IPS-18a (cell line): ENCODE measurements at regions not wholly inside any gene's neighbourhood (a gene's known extent, or its start where the extent isn't known, plus 50 kb on each side); places are given as distances from the start of the nearest gene placed in this dataset.

Experiments
- H3K27ac ChIP-seq: one replicate; pipeline ENCODE4 v1.5.1; 2013; ENCODE audit warnings: low read length
- H3K27me3 ChIP-seq: one replicate; pipeline ENCODE4 v1.6.1; 2013; ENCODE audit warnings: mild to moderate bottlenecking, low read length; ENCODE audit not compliant: control insufficient read depth, insufficient read depth
- H3K36me3 ChIP-seq: one replicate; pipeline ENCODE4 v1.6.1; 2013; ENCODE audit warnings: low read depth, low read length; ENCODE audit not compliant: control insufficient read depth
- H3K4me1 ChIP-seq: one replicate; pipeline ENCODE4 v1.6.1; 2013; ENCODE audit warnings: low read depth, low read length; ENCODE audit not compliant: control insufficient read depth
- H3K4me3 ChIP-seq: one replicate; pipeline ENCODE4 v1.5.1; 2013; ENCODE audit warnings: low read length
- H3K9ac ChIP-seq: one replicate; pipeline ENCODE4 v1.6.1; 2013; ENCODE audit warnings: mild to moderate bottlenecking, low read length, moderate library complexity
- H3K9me3 ChIP-seq: one replicate; pipeline ENCODE4 v1.6.1; 2013; ENCODE audit warnings: low read depth, low read length; ENCODE audit not compliant: control insufficient read depth

GRCh38 chr9:30688801-30689200, 1695.6 kb upstream of the ACO1 start:
- H3K4me1 ChIP-seq: no peaks in the 10 kb centered on the region

DNA sequence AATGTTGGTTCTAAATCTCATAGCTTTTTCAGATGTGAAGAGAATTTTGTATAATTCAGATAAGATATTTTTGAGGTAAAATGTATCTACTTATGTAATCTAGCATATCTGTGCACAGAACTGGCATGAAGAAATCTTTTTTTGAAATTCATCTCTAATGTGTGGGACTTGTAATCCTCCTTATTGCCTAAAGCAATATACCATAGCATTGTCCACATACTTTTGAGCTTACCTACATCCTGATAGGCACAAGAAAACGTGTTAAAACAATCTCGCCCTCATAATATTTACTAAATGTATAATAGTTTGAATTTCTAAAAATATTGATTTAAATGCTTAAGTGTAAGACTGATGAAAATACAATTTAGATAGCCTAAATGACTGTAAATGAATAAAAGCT, 1686.5 kb upstream of the ACO1 start:
- no peak overlapping the region for H3K27ac ChIP-seq
- no peaks in the 10 kb centered on the region for H3K27me3 ChIP-seq
- no peaks in the 10 kb centered on the region for H3K4me1 ChIP-seq

More at GRCh38 chr9:30688801-30689200, 1695.6 kb upstream of the ACO1 start:
- H3K9me3 ChIP-seq: peaks cover 5% of the 10 kb centered on the region
- H3K27ac ChIP-seq: no peak overlapping the region
- H3K9ac ChIP-seq: no peak overlapping the region
- H3K4me3 ChIP-seq: no peak overlapping the region
- no peaks in the 10 kb centered on the region for H3K27me3 ChIP-seq
- H3K36me3 ChIP-seq: no peaks in the 10 kb centered on the region

DNA sequence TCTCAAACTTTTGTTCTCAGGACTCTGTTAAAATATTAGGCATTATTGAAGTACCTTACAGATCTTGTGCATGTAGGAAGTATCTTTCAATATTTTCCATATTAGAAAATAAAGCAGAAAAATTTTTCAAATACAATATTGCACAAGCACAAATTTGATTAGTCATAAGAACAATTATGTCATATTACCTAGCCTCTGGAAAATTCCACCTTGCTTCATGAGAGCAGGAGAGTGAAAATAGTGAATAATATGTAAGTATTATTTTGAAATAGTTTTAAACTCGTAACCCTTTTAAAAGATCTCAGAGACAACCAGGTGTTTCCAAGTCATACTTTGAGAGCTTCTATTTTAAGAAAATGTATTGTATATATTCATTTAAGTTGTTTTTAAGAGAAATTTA, 1672.9 kb upstream of the ACO1 start:
- no peaks in the 10 kb centered on the region for H3K27me3 ChIP-seq

More for the DNA sequence above, 1686.5 kb upstream of the ACO1 start:
- H3K4me3 ChIP-seq: no peak overlapping the region
- no peaks in the 10 kb centered on the region for H3K36me3 ChIP-seq
- H3K9ac ChIP-seq: no peak overlapping the region
- no peaks in the 10 kb centered on the region for H3K9me3 ChIP-seq

DNA sequence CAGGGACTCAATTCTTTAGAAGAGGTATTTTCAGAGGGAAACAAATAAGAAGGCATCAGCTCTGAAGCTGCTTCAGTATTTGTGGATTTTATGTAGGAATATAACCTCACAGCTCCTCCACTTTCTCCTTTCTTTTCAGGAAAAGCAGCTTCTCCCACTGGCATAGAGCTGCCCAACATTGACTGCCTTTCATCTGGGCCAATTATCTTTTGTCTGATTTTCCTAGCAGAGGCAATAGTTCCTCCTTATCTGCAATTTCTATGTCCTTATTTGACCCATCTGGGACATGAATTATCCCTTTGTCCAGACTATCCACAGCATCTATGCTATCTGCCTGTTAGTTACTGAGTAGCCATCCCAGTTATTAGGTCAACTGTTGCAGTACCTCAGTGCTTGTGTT, 1671.2 kb upstream of the ACO1 start:
- Histone ChIP-seq H3K27ac (no peak overlapping the region), H3K9me3 (no peaks in the 10 kb centered on the region), H3K4me1 (no peaks in the 10 kb centered on the region), H3K4me3 (no peak overlapping the region), H3K36me3 (no peaks in the 10 kb centered on the region), H3K9ac (no peak overlapping the region), H3K27me3 (no peaks in the 10 kb centered on the region)

More for the DNA sequence above, 1672.9 kb upstream of the ACO1 start:
- no peaks in the 10 kb centered on the region for H3K9me3 ChIP-seq
- H3K4me1 ChIP-seq: no peaks in the 10 kb centered on the region
- H3K36me3 ChIP-seq: no peaks in the 10 kb centered on the region
- no peak overlapping the region for H3K4me3 ChIP-seq
- no peak overlapping the region for H3K27ac ChIP-seq
- no peak overlapping the region for H3K9ac ChIP-seq

DNA sequence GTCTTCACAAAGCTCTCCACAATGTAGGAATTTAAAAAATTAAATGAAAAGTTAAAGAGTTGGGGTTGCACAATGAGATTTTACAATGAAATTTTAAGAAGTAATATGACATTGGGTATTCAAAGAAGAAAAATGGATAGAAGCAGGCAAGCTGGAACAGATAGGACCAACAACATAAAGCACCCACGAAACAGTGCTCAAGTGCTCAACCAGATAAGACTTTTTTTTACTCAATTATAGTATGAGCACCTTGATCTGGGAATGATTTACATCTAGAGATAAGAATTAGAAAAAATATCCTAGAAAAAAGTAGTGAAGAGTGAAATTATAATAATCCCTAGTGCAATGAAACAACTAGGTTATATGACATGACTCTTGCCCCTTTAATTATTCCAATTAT, 1670.1 kb upstream of the ACO1 start:
- H3K4me1 ChIP-seq: no peaks in the 10 kb centered on the region
- H3K36me3 ChIP-seq: no peaks in the 10 kb centered on the region
- no peaks in the 10 kb centered on the region for H3K9me3 ChIP-seq
- H3K27ac ChIP-seq: no peak overlapping the region
- H3K9ac ChIP-seq: no peak overlapping the region
- no peak overlapping the region for H3K4me3 ChIP-seq
- no peaks in the 10 kb centered on the region for H3K27me3 ChIP-seq

DNA sequence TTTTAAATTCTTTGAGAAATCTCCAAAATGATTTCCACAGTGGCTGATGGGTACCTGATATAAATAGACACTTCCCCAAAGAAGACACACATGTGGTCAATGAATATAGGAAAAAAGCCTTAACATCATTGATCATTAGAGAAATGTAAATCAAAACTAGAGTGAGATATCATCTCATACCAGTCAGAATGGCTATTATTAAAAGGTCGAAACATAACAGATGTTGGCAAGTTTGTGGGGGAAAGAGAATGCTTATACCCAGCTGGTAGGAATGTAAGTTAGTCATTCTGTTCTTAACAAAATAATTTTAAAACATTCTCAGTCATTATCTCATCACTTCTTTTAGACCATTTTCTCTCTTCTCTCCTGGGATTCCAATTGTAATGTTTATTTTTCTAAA, 1666.0 kb upstream of the ACO1 start:
- Histone ChIP-seq H3K9ac (no peak overlapping the region), H3K4me3 (no peak overlapping the region), H3K27me3 (no peaks in the 10 kb centered on the region), H3K4me1 (no peaks in the 10 kb centered on the region), H3K36me3 (no peaks in the 10 kb centered on the region), H3K9me3 (no peaks in the 10 kb centered on the region), H3K27ac (no peak overlapping the region)

- no peaks in the 10 kb centered on the region for H3K27me3 ChIP-seq
- no peak overlapping the region for H3K27ac ChIP-seq
- H3K4me3 ChIP-seq: no peak overlapping the region
- no peak overlapping the region for H3K9ac ChIP-seq
- no peaks in the 10 kb centered on the region for H3K9me3 ChIP-seq
- H3K4me1 ChIP-seq: no peaks in the 10 kb centered on the region
- H3K36me3 ChIP-seq: no peaks in the 10 kb centered on the region
Observed at GRCh38 chr9:30722065-30722464, 1662.4 kb upstream of the ACO1 start.

DNA sequence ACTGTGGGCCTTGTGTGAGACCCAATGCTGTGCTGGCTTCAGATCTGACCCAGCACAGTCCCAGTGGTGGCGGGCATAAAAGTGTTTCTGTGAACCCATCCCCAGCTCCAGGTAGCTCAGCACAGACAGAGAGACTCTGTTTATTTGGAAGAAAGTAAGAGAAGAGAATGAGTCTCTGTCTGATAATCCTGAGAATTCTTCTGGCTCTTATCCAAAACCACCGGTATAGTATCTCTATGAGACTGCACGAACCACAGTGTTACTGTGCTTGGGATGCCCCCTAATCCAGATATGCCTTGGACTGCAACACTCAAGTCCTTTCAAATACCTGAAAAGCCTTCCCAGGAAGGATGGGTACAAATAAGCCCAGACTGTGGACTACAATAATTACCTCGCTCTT, 1660.8 kb upstream of the ACO1 start:
- no peaks in the 10 kb centered on the region for H3K9me3 ChIP-seq
- H3K4me1 ChIP-seq: no peaks in the 10 kb centered on the region
- H3K4me3 ChIP-seq: no peak overlapping the region
- no peaks in the 10 kb centered on the region for H3K27me3 ChIP-seq
- H3K36me3 ChIP-seq: no peaks in the 10 kb centered on the region
- no peak overlapping the region for H3K9ac ChIP-seq
- no peak overlapping the region for H3K27ac ChIP-seq

DNA sequence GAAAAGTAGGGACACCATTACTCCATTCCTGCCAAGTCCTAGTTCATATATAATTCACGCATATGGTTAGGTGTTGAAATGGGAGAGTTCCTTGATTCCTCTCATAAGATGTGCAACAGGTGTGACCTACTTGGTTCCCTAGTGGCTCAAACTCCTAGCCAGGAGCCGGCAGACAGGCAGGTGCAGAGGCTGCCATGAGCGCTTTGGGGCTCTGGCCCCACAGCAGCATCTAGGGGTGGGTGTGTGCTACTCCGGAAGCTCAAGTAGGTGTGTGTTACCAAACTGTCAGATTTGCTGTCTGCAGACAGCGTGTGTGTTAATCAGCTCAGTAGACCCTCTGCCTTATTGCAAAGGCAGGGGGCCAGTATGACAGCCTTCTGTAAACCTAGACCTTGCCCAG, 1652.4 kb upstream of the ACO1 start:
- Histone ChIP-seq H3K4me3 (no peak overlapping the region), H3K4me1 (no peaks in the 10 kb centered on the region), H3K36me3 (no peaks in the 10 kb centered on the region), H3K9ac (no peak overlapping the region), H3K27me3 (no peaks in the 10 kb centered on the region), H3K9me3 (no peaks in the 10 kb centered on the region), H3K27ac (no peak overlapping the region)

DNA sequence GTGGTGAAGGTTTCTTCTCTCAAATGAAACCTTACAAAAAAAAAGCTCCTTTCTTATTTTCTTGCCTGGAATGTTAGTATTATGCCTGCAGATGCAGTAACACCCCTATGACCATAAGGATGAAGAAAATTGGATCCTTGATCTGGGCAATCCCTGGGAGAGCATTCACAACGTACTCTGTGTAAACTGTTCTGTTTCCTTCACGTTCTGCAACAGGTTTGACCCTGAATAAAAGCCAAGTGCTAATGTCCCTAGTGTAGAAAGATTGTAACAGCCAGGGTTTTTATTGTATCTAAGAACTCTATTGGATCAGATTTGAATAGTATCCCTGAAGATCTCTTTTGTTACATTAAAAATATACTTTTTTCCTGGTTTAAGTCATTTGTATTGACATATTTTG, 1639.6 kb upstream of the ACO1 start:
- no peak overlapping the region for H3K27ac ChIP-seq
- H3K4me1 ChIP-seq: peaks cover 3% of the 10 kb centered on the region
- no peaks in the 10 kb centered on the region for H3K9me3 ChIP-seq
- H3K27me3 ChIP-seq: no peaks in the 10 kb centered on the region
- no peak overlapping the region for H3K4me3 ChIP-seq
- no peak overlapping the region for H3K9ac ChIP-seq
- H3K36me3 ChIP-seq: no peaks in the 10 kb centered on the region

DNA sequence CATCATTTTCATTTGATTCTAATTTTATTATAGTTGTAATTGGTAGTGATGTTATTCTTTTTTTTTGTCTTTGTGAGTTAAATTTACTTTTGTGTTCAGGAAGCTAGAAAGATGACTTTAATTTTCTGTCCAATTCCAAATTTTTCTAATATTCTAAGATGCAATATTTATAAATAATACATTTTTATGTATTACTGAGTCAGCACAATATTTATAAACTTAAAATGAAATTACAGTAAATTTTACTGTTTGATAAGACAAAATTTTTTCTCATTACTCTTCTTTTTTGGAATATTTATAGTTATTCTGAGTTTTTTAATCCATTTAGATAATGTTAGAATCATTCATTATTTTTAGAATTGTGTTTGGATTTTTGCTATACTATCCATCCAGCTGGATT, 1637.9 kb upstream of the ACO1 start:
- no peaks in the 10 kb centered on the region for H3K9me3 ChIP-seq
- H3K27ac ChIP-seq: no peak overlapping the region
- H3K4me1 ChIP-seq: peaks cover 3% of the 10 kb centered on the region
- no peaks in the 10 kb centered on the region for H3K36me3 ChIP-seq
- H3K27me3 ChIP-seq: no peaks in the 10 kb centered on the region
- H3K9ac ChIP-seq: no peak overlapping the region
- no peak overlapping the region for H3K4me3 ChIP-seq

DNA sequence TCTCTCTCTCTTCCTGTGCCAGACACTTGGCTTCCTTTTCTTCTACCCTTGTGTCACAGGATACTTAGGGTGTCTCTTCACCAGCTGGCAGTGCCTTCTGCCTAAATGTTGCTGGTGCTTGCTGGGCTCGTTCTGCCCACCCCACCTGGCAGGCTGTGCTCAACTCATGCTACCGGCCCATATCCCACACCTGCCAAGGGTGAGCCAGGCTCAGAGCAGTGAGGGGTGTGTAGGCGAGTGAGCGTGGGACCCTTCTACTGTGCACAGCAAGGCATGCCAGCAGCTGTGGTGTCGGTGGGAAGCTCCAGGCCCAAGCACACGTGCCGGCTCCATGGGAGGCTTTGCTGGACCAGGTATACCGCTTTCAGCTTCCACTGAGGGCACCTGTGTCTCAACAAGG, 1626.7 kb upstream of the ACO1 start:
- H3K27me3 ChIP-seq: no peaks in the 10 kb centered on the region
- H3K9ac ChIP-seq: no peak overlapping the region
- no peaks in the 10 kb centered on the region for H3K36me3 ChIP-seq
- no peak overlapping the region for H3K4me3 ChIP-seq
- H3K9me3 ChIP-seq: no peaks in the 10 kb centered on the region
- H3K4me1 ChIP-seq: peaks cover 16% of the 10 kb centered on the region
- H3K27ac ChIP-seq: no peak overlapping the region
